ENCODE measurements at regions not wholly inside any gene's neighbourhood (a gene's known extent, or its start where the extent isn't known, plus 50 kb on each side); places are given as distances from the start of the nearest gene placed in this dataset.
"Not testable (repeated sequence)": the region's sequence is repeated elsewhere in the genome, so short reads cannot be mapped to it uniquely, and the experiment has no call there.

DNA sequence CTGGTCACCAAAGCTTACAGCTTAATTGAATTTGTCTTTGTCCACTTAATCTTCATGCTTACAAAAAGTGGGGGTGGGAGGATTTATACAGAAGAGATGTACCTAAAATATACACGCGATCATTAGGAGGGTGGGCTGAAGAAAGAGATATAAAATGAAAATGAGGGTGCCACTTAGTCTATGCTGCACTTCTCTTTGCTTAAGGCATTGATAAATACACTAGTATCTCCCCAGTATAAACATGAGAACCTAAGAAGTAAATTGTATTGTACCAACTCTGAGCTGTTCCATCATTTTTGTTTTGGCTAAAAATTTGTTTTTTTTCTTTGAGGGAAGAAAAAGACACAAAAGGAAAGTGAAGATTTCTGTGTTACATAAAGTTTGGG lies 170.8 kb upstream of the ZNF217 start:
- no peak overlapping the region for H3K27ac ChIP-seq
- peaks cover 0 to 8% of the 10 kb centered on the region in 2 donors for H3K4me1 ChIP-seq
- TF ChIP-seq, protein P1, sequence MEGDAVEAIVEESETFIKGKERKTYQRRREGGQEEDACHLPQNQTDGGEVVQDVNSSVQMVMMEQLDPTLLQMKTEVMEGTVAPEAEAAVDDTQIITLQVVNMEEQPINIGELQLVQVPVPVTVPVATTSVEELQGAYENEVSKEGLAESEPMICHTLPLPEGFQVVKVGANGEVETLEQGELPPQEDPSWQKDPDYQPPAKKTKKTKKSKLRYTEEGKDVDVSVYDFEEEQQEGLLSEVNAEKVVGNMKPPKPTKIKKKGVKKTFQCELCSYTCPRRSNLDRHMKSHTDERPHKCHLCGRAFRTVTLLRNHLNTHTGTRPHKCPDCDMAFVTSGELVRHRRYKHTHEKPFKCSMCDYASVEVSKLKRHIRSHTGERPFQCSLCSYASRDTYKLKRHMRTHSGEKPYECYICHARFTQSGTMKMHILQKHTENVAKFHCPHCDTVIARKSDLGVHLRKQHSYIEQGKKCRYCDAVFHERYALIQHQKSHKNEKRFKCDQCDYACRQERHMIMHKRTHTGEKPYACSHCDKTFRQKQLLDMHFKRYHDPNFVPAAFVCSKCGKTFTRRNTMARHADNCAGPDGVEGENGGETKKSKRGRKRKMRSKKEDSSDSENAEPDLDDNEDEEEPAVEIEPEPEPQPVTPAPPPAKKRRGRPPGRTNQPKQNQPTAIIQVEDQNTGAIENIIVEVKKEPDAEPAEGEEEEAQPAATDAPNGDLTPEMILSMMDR (IDR thresholded peaks at IDR 0.05): no peak
- H3K4me3 ChIP-seq: no peak overlapping the region
- no peak for DNase-seq (ENCODE audit: low spot score)
- H3K36me3 ChIP-seq: no peaks in the 10 kb centered on the region
- no peaks in the 10 kb centered on the region for H3K9me3 ChIP-seq
- no peaks in the 10 kb centered on the region for H3K27me3 ChIP-seq

DNA sequence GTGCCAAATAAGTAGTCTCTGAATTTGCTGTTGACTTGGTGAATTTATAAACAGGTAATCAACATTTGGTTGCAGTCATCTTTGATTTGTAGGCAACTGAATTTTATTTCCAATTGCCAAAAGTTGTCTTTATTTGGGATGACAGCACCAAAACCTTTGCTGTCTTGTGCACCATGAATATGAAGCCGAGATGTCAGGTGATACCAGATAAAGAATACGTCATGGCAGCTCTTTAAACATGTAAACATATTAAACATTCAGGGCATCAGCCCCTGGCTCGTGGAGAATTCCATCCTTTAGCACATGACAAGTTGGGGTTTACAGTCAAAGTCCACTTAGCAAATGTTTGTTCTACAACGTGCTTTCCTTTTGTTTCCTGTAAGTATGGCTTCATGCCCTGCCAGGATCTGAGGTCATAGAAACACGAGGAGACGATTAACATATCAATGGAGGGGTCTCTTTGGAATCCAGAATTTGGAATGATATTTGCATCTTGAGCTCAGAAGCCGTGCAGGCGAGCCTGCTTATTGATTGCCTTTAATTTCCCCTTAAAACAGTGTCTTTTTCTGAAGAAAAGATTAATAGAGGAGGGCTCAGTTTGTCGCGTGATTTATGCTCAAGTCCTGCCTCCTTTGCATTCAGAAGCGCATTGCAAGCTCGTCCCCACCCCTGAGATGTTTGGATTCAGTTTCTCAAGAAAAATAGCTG lies 170.2 kb upstream of the ZNF217 start:
- Histone ChIP-seq H3K27ac (no peak overlapping the region), H3K36me3 (no peaks in the 10 kb centered on the region), H3K4me1 (peaks cover 0 to 8% of the 10 kb centered on the region in 2 donors), H3K9me3 (no peaks in the 10 kb centered on the region), H3K4me3 (no peak overlapping the region), H3K27me3 (no peaks in the 10 kb centered on the region)
- no peak for DNase-seq (ENCODE audit: low spot score)
- TF ChIP-seq, protein P1 (IDR thresholded peaks at IDR 0.05): no peak

DNA sequence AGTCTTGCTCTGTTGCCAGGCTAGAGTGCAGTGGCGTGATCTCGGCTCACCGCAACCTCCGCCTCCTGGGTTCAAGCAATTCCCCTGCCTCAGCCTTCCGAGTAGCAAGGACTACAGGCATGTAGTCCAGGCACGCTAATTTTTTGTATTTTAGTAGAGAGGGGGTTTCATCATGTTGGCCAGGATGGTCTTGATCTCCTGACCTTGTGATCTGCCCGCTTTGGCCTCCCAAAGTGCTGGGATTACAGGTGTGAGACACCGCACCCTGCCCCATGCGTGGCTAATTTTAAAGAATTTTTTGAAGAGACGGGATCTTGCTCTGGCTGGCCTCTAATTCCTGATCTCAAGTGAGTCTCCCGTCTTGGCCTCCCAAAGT lies 168.8 kb upstream of the ZNF217 start:
- H3K27ac ChIP-seq; H3K4me3 ChIP-seq; H3K36me3 ChIP-seq; DNase-seq (ENCODE audit: low spot score); H3K27me3 ChIP-seq; H3K4me1 ChIP-seq; H3K9me3 ChIP-seq: not testable (repeated sequence)

DNA sequence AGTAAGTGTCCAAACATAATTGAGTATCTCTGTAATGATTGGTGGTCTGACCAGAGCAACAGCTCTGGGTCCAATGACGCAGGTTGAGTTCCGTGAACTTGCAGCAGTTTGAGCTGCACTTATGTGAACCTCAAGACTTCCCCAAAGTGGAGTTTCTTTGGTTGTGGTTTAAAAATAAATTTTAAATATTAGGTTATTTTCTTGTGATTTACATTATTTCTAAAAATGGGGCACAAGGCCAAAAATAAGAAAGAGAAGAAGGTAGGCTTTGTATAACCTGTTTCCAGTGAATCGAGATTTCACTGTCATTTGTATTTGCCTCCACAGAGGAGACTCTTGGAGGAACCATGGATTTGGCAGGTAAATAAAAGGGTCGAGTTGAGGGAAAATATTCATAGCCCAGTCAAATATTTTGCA lies 166.4 kb upstream of the ZNF217 start:
- H3K27me3 ChIP-seq: no peaks in the 10 kb centered on the region
- H3K27ac ChIP-seq: no peak overlapping the region
- no peaks in the 10 kb centered on the region for H3K9me3 ChIP-seq
- no peaks in the 10 kb centered on the region for H3K36me3 ChIP-seq
- TF ChIP-seq, protein P1 (IDR thresholded peaks at IDR 0.05): no peak
- H3K4me1 ChIP-seq: peaks cover 0 to 8% of the 10 kb centered on the region in 2 donors
- H3K4me3 ChIP-seq: no peak overlapping the region
- DNase-seq (ENCODE audit: low spot score): no peak

DNA sequence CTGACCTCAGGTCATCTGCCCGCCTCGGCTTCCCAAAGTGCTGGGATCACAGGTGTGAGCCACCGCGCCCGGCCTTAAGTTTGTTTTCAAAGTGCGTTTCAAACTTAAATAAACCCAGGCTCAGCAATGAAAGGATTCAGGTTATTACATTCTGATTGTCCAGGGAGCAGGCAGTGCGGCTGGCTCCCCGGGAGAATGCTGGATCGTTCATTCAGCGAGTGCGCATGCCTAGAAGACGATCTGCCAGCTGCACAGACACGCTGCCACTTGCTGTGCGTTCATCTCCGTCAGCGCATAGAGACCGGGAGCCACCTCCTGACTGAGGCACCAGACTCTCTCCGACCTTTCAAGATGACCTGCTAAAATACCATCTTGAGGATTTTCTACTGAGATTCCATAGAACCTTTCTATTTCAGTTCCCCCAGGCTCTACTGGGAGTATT lies 163.9 kb upstream of the ZNF217 start:
- Histone ChIP-seq H3K36me3 (no peaks in the 10 kb centered on the region), H3K9me3 (no peaks in the 10 kb centered on the region), H3K27me3 (no peaks in the 10 kb centered on the region), H3K4me1 (no peaks in the 10 kb centered on the region), H3K4me3 (no peak overlapping the region), H3K27ac (no peak overlapping the region)
- TF ChIP-seq, protein P1 (IDR thresholded peaks at IDR 0.05): no peak
- DNase-seq (ENCODE audit: low spot score): no peak

DNA sequence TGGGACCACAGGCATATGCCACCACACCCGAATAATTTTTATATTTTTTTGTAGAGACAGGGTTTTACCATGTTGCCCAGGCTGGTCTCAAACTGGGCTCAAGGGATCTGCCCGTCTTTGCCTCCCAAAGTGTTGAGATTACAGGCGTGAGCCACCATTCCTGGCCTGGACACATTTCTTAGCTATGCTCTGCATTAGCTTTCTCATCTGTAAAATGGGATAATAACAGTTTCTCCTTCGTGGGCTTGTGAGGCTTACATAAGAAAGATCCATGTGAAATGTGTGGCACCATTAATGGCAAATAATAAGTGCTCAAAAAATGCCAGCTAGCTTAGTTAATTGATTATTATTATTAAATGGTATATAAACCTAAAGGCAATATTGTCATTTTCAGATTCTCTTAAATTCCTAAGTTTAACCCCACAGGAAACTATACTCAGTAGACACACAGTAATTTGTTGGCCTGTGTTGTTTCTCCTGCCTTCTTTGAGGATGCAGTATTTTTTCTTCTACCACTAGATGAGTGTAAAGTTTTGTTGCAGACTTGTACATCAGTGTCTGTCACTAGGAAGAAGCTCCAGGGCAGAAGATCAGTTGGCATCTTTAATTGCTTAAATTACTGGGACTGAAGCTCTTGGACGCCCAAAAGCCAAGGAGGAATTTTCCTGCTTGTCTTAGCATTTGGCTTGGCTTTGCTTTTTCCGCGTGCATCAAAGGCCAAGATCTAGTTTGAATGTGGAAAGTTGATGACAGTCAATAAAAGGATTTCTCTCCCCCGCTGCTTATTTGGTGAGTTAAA lies 162.3 kb upstream of the ZNF217 start:
- no peak overlapping the region for H3K4me3 ChIP-seq
- no peaks in the 10 kb centered on the region for H3K27me3 ChIP-seq
- TF ChIP-seq, protein P1 (IDR thresholded peaks at IDR 0.05): no peak
- H3K27ac ChIP-seq: no peak overlapping the region
- no peak for DNase-seq (ENCODE audit: low spot score)
- H3K9me3 ChIP-seq: no peaks in the 10 kb centered on the region
- H3K36me3 ChIP-seq: no peaks in the 10 kb centered on the region
- peaks cover 0 to 5% of the 10 kb centered on the region in 2 donors for H3K4me1 ChIP-seq

Measured in right atrium auricular region (tissue), 2 donors.